GM20000 (cell line): ENCODE measurements at regions not wholly inside any gene's neighbourhood (a gene's known extent, or its start where the extent isn't known, plus 50 kb on each side); places are given as distances from the start of the nearest gene placed in this dataset.
"Not testable (repeated sequence)": the region's sequence is repeated elsewhere in the genome, so short reads cannot be mapped to it uniquely, and the experiment has no call there.

Source experiments
- DNase-seq: peaks from one replicate; pipeline ENCODE4 v3.0.0; 2012; ENCODE audit warnings: low spot score
- TF ChIP-seq, protein P1 (sequence below): IDR thresholded peaks from 2 replicates; pipeline ENCODE4 v1.5.1; 2012; ENCODE audit warnings: mild to moderate bottlenecking, control low read depth; ENCODE audit errors: extremely low read depth, missing control alignments

- TF ChIP-seq, protein P1, sequence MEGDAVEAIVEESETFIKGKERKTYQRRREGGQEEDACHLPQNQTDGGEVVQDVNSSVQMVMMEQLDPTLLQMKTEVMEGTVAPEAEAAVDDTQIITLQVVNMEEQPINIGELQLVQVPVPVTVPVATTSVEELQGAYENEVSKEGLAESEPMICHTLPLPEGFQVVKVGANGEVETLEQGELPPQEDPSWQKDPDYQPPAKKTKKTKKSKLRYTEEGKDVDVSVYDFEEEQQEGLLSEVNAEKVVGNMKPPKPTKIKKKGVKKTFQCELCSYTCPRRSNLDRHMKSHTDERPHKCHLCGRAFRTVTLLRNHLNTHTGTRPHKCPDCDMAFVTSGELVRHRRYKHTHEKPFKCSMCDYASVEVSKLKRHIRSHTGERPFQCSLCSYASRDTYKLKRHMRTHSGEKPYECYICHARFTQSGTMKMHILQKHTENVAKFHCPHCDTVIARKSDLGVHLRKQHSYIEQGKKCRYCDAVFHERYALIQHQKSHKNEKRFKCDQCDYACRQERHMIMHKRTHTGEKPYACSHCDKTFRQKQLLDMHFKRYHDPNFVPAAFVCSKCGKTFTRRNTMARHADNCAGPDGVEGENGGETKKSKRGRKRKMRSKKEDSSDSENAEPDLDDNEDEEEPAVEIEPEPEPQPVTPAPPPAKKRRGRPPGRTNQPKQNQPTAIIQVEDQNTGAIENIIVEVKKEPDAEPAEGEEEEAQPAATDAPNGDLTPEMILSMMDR = no peak
- DNase-seq = no peak
These were observed 1256.1 kb upstream of the CNTN5 start for GRCh38 chr11:97764605-97765004.

DNA sequence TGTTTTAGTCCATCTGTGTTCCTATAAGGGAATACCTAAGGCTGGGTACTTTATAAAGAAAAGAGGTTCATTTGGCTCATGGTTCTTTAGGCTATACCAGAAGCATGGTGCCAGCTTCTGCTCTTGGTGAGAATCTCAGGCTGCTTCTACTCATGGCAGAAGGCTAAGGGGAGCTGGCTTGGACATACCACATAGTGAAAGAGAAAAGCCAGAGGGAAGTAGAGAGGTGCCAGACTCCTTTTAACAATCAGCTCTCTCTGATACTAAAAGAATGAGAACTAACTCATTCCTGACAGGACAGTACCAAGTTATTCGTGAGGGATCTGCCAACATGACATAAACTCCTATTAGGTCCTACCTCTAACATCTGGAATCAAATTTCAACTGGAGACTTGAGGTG lies 1250.2 kb upstream of the CNTN5 start:
- no peak for DNase-seq
- TF ChIP-seq, protein P1 = no peak

GRCh38 chr11:97772705-97773104 lies 1248.0 kb upstream of the CNTN5 start:
- no peak for DNase-seq
- TF ChIP-seq, protein P1 = no peak

- DNase-seq = not testable (repeated sequence)
These were observed 1236.4 kb upstream of the CNTN5 start for GRCh38 chr11:97784388-97784787.

DNA sequence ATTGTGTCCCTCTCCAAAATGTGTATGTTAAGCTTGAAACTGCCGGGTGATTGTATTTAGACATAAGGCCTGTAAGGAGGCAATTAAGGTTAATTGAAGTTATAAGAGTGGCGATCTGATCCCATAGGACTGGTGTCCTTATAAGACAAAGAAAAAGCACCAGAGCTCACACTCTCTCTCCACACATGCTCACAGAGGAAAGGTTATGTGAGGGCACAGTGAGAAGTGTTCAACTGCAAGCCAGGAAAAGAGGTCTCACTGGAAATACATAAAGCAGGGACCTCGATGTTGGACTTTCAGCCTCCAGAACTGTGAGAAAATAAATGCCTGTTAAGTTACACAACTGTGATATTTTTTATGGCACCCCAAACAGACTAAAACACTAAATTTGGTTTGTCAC lies 1233.8 kb upstream of the CNTN5 start:
- TF ChIP-seq, protein P1 = no peak
- no peak for DNase-seq

DNA sequence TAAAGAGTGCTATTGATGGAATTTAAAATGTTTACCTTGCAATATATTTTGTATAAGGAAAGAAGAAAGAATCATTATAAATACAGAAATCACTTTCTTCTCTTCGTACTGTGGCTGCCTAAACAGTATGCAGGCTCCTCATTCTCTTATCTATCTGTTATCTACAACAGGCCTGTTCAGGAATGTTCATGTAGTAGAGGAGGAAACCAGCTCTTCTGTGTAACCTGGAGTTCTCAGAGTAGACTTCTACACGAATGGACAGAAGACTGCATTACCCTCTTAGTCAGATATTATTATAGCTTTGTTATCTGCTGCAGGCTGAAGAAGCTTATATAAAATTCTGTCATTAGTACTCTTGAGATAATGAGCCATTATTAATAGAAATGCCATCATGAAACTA lies 1225.9 kb upstream of the CNTN5 start:
- DNase-seq = no peak
- TF ChIP-seq, protein P1 = no peak

DNA sequence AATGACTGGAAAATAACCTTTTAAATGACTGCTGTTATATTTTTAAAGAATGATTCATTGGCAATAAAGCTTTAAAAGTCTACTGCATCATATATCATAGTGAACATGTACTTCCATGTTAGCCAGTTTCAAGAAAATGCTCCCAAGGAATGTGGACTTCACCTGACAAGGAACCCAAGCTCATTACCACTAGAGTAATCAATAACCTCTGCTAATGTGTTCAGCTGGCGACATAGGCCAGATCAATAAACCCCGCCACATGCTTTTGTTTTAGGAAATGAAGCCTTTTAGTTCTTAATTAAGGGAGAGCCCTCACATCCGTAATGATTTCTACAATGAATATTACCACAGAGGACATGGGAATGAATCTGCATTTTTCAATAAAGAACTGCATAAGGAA lies 1219.9 kb upstream of the CNTN5 start:
- TF ChIP-seq, protein P1 = no peak
- no peak for DNase-seq

GRCh38 chr11:97814325-97814959 lies 1206.3 kb upstream of the CNTN5 start:
- TF ChIP-seq, protein P1 = no peak
- no peak for DNase-seq
